RPMI7951 (cell line): ENCODE measurements at regions not wholly inside any gene's neighbourhood (a gene's known extent, or its start where the extent isn't known, plus 50 kb on each side); places are given as distances from the start of the nearest gene placed in this dataset.

Source experiments
- DNase-seq: peaks from one replicate; pipeline ENCODE4 v3.0.0-alpha.2; 2012; ENCODE audit warnings: low read depth

DNA sequence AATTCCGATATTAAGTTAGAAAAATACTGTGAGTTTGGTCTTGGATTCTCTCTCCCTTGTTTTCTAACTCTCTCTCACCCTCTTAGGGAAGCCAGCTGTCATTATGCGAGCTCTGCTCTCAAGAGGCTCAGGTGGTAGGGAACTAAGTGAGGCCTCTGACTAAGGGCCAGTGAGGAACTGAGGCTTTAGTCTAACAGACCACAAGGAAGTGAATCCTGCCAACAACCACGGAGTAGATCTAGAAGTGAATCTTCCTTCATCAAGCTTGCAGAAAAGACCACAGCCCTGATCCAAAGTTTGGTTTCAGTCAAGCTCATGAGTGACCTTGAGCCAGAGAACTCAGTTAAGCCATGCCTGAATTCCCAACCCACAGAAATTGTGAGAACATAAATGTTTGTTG, 180.1 kb upstream of the PRMT6 start:
- DNase-seq = no peak

GRCh38 chr1:106879538-106879937, 176.9 kb upstream of the PRMT6 start:
- no peak for DNase-seq

DNA sequence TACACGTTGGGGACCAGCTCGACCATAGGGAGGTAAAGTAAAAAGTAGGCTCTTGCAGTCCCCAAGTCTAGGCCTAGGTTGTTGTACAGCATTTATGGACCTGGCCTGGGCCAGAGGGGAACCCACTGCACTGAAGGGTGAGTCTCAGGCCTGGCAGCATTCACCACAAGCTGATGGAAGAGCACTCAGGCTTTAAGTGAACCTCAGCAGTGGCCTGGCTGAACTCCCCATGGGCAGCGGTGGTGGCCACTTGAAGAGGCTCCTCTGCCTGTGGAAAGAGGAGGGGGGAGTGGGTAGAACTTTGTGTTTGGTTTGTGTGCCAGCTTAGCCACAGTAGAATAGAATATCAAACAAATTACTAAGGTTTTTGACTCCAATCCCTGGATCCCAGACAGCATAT, 176.2 kb upstream of the PRMT6 start:
- no peak for DNase-seq

DNA sequence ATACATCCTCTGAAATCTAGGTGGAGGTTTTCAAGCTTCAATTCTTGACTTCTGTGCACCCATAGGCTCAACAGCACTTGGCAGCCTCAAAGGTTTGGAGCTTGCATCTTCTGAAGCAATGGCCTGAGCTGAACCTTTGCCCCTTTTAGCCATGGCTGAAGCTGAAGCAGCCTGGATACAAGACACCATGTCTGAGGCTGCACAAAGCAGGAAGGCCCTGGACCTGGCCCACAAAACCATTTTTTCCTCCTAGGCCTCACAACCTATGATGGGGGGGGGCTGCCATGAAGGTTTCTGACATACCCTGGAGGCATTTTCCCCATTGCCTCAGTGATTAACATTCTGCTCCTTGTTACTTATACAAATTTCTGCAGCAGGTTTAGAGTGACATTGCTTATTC, 173.3 kb upstream of the PRMT6 start:
- no peak for DNase-seq

DNA sequence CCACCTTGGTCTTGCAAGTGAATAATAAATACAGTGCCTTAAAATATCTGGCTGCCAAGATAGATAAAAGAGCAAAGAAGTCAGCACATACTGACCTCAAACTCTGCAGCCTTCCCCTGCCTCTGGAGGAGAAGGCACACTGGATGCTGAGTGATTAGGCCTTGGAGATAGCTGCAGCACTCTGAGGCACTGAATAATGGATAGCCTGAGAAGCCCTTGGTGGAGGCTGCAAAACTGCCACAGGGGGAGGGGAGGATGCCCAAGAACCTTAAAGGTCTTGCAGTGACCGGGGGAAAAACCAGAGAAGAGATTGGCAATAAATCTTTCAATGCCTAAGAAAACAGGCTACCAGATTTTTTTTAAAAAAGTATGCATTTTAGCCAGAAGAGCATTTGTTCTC, 167.4 kb upstream of the PRMT6 start:
- no peak for DNase-seq

GRCh38 chr1:106889583-106889982, 166.9 kb upstream of the PRMT6 start:
- DNase-seq = no peak

DNA sequence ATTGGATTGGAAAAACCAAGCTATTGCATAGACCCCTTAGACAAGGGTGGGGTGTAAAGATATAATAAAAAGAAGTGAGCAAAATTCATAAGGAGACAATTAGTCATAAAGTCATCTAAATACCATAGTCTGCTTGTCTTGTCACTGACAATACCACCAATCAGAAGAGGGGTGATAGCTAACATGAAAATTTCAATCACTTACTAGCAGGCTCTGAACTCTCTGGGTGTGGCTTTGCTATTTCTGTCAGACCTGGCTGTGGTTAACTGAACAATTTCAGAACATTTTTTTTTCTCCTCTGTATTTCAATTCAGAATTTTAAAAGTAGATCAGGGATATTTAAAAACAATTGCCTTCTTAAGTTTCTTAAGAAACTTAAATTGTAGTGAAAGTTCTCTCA, 158.5 kb upstream of the PRMT6 start:
- no peak for DNase-seq

- DNase-seq = no peak
Observed at GRCh38 chr1:106899644-106900043, 156.8 kb upstream of the PRMT6 start.

DNA sequence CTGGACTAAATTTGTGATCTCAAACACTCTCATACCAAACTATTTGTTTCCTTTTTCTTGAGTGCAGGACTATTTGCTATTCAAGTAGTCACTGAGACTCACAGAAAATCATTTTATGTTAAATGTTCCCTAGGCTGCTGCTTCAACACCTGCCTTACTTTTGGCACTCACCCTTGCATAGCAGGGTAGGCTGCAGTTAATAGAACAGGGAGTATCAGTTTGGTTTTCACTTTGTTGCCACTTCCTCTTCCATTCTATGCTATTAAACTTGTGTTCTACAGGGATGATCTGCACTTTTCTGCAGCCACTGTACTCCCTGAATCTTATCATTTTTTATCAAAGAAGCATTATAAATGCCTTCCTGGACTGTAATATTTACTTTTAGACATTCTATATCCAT, 148.7 kb upstream of the PRMT6 start:
- DNase-seq = no peak

- DNase-seq = no peak
Observed at GRCh38 chr1:106908689-106909088, 147.8 kb upstream of the PRMT6 start.

- no peak for DNase-seq
Observed at GRCh38 chr1:106910798-106911197, 145.7 kb upstream of the PRMT6 start.

- no peak for DNase-seq
Observed at GRCh38 chr1:106912131-106912530, 144.3 kb upstream of the PRMT6 start.

DNA sequence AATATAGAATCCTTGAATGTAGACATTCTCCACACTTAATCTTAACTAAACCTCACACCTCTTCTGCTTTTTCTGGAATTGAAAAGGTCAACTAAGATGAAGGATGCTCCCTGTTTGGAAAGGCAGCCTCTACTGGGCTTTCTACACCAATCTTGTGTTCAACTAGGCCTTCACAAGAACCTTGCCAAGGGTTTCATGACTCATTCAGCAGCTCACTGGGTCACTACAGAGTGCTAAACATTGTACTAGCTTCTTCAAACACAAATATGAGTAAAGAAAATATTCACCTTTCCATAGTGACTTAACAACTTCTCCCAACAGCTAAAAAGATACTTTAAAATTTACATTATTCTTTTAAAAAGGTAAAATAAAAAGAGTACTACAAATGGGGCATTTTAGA, 135.3 kb upstream of the PRMT6 start:
- DNase-seq = no peak

DNA sequence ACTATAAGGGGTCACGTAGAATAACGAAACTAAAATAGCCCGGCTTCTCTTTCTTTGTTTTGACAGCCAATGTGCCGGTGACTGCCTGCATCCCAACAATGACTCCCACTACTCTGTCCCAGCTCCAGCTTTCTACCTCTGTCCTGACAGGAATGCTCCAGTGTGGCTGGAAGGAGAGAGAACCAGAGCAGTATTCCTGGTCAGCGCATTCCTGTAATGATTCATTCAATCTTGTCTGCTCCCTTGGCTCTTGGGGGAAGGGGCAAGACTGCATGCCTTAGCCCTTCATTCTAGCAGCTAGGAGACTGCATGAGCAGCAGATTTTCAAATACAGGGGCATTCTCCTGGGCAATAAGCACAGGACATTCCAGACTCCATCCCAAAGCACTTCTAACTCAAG, 132.1 kb upstream of the PRMT6 start:
- no peak for DNase-seq

GRCh38 chr1:106925750-106926149, 130.7 kb upstream of the PRMT6 start:
- DNase-seq = no peak

DNA sequence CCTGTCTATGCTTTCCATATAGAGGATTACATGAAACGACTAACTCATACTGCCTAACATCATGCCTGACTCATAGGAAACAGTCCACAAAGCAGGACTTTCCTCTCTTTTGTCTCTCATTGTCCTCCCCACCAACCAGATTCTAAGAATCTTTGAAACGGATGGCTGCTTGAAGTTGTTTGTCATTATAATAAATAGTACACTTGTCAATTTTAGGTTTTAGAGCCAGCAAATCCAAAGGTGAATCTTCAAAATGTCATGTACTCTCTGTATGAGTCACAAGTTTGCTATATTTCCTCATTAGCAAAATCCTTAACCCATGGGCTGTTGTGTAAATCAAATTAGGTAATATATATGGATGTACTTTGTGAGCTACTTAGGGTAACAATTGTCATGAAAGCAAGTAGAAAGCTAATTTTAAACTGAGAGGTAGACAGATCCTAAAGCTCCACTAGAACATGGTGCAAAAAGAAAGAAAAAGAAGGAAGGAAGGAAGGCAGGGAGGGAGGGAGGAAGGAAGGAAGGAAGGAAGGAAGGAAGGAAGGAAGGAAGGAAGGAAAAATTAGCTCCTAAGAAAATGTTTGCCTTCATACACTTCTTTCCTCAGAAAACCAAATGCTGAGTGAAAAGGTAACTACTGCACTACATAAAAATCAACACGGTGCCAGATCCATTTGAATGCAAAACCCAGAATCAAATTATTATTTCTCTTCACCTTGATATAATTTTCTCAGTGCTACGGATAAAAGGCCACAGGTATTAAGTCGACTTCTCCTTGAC, 129.5 kb upstream of the PRMT6 start:
- no peak for DNase-seq

DNA sequence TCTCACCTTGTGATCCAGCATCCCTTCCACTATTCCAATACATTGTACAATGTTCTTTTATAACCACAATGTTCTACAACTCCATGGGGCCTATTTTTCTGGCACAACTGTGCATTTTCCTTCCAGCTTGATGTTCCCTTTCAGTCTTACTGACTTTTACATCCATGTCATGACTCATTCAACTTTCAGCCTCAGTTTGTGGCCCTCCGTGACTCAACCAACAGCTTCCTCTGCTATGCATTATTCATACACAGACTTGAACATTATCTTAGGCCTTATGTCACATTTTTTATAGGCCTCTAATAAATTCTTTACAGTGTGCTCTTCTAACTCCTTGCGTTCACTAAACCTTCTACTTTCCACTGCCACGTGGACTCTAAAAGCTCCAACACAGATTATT, 119.4 kb upstream of the PRMT6 start:
- peak; percentile 48 for DNase-seq

- no peak for DNase-seq
Observed at GRCh38 chr1:106944721-106945120, 111.8 kb upstream of the PRMT6 start.

DNA sequence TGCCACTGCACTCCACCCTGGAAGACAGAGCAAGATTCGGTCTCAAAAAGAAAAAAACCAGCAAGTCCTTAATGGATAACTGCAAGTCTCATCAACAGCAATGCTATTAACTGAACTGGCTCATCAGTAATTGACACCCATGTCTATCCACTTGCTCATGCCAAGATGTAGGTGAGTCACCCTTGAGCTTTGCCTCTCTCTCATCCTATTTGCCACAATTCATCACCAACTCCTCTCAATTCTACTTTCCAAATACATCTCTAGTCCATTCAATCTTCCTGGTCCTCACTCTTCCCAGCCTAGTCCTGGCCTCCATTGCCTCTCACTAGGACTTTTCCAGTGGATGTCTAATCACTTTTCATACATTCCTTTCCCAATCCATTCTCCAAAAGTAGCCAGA, 103.7 kb upstream of the PRMT6 start:
- DNase-seq = no peak

DNA sequence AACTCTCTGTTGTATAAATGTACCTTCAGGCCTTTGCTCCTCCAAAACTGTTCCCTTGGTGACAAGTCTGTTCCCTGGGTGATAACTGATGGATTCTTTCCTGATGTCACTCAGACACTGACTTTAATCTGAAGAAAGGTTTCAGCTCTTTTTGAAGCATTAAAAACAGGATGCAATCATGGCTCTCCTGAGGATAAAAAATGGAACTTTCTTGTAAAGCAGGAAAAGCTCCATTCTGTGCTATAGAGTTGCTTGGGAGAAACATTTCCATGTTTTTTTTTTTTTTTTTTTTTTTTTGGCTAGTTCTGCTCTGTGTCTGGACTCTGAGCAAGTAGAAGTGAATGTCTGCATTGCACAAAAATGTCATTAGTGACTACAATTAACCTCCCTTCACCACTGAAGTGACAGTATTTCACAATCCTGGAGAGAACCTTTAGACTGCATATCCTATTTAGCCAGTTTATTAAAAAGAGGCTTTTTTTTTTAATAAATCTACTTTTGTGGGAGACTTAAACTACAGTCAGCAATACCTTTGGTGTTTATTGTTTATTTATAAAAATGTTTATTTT, 101.7 kb upstream of the PRMT6 start:
- DNase-seq = no peak

GRCh38 chr1:106956721-106957120, 99.8 kb upstream of the PRMT6 start:
- DNase-seq = no peak

- no peak for DNase-seq
Observed at GRCh38 chr1:106957795-106958194, 98.7 kb upstream of the PRMT6 start.

DNA sequence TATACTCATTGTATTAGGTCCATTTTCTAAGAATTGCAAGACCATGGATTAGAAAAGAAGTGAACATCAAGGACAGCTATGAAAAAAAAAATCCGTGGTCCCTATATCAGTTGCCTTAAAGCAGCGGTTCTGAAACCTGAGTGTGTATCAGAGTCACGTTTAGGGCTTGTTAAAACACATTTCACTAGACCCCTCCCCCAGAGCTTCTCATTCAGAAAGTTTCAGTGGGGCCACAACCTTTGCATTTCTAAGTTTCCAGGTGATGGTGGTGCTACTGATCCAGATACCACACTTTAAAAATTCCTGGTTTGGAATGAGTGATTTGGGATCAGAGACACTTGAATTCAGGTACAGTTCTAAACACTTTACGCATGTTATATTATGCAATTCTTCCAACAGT, 96.1 kb upstream of the PRMT6 start:
- DNase-seq = no peak

GRCh38 chr1:106961646-106962045, 94.8 kb upstream of the PRMT6 start:
- DNase-seq = no peak
